Type B pancreatic cell (in vitro differentiated cells): ENCODE measurements at regions not wholly inside any gene's neighbourhood (a gene's known extent, or its start where the extent isn't known, plus 50 kb on each side); places are given as distances from the start of the nearest gene placed in this dataset.

Source experiments
- DNase-seq: peaks from one replicate; pipeline ENCODE4 v3.0.0; 2021; ENCODE audit warnings: mixed read lengths; ENCODE audit not compliant: unreplicated experiment; ENCODE audit errors: extremely low spot score
- H3K27ac Mint-ChIP-seq: 2 replicates; pipeline ENCODE4 v1.8.0; 2021; ENCODE audit warnings: mild to moderate bottlenecking, mixed read lengths
- H3K27me3 Mint-ChIP-seq: 2 replicates; pipeline ENCODE4 v1.8.0; 2021; ENCODE audit warnings: mixed read lengths
- H3K36me3 Mint-ChIP-seq: 2 replicates; pipeline ENCODE4 v1.8.0; 2021; ENCODE audit warnings: mixed read lengths
- H3K4me1 Mint-ChIP-seq: one replicate; pipeline ENCODE4 v1.8.0; 2021; ENCODE audit warnings: mixed read lengths; ENCODE audit not compliant: unreplicated experiment
- H3K4me3 Mint-ChIP-seq: 2 replicates; pipeline ENCODE4 v1.8.0; 2021; ENCODE audit warnings: mild to moderate bottlenecking, mixed read lengths
- H3K9me3 Mint-ChIP-seq: 2 replicates; pipeline ENCODE4 v1.8.0; 2021; ENCODE audit warnings: mixed read lengths
- CTCF ChIP-seq: fragments of 200-600 bp; sonication (generic); conservative IDR thresholded peaks from 2 replicates; pipeline ENCODE4 v1.5.0; 2021; ENCODE audit warnings: antibody characterized with exemption, mild to moderate bottlenecking

- H3K27ac Mint-ChIP-seq: no peak overlapping the region
- TF ChIP-seq CTCF: no peak
- H3K9me3 Mint-ChIP-seq: no peaks in the 10 kb centered on the region
- H3K4me3 Mint-ChIP-seq: no peak overlapping the region
- no peaks in the 10 kb centered on the region for H3K36me3 Mint-ChIP-seq
- no peak for DNase-seq
- H3K4me1 Mint-ChIP-seq: no peaks in the 10 kb centered on the region
- no peaks in the 10 kb centered on the region for H3K27me3 Mint-ChIP-seq
Measured at GRCh38 chr21:27369234-27369633, 402.3 kb upstream of the ADAMTS5 start.

GRCh38 chr21:27366646-27367235 is 399.9 kb upstream of the ADAMTS5 start:
- no peak for TF ChIP-seq CTCF
- no peaks in the 10 kb centered on the region for H3K27me3 Mint-ChIP-seq
- no peak for DNase-seq
- H3K27ac Mint-ChIP-seq: no peak overlapping the region
- no peak overlapping the region for H3K4me3 Mint-ChIP-seq
- H3K36me3 Mint-ChIP-seq: no peaks in the 10 kb centered on the region
- no peaks in the 10 kb centered on the region for H3K9me3 Mint-ChIP-seq
- no peaks in the 10 kb centered on the region for H3K4me1 Mint-ChIP-seq

- TF ChIP-seq CTCF: no peak
- Mint-ChIP-seq H3K27ac (no peak overlapping the region), H3K27me3 (no peaks in the 10 kb centered on the region)
Measured at GRCh38 chr21:27366036-27366435, 399.1 kb upstream of the ADAMTS5 start.

DNA sequence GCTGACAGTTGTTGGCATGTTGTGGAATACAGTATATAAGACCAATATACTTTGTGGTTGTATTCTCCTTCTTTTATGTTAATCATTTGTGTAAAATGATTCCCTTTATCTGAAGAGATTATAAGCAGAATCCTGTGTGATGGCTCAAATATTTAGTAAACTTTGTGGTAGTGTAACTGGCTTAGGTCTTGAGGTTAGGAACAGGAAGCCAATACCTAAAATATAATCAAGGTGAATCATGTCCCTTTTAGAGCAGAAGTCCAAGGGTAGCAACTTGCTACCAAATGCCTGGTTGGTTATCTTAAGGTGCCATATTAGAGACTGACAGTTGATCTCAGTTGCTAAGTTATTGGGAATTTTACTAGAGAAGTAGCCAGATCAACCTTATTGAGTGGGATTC is 398.5 kb upstream of the ADAMTS5 start:
- no peaks in the 10 kb centered on the region for H3K36me3 Mint-ChIP-seq
- H3K4me3 Mint-ChIP-seq: no peak overlapping the region
- no peaks in the 10 kb centered on the region for H3K4me1 Mint-ChIP-seq
- no peaks in the 10 kb centered on the region for H3K27me3 Mint-ChIP-seq
- DNase-seq: no peak
- no peaks in the 10 kb centered on the region for H3K9me3 Mint-ChIP-seq
- no peak for TF ChIP-seq CTCF
- no peak overlapping the region for H3K27ac Mint-ChIP-seq

More at GRCh38 chr21:27366036-27366435, 399.1 kb upstream of the ADAMTS5 start:
- H3K4me3 Mint-ChIP-seq: no peak overlapping the region
- no peaks in the 10 kb centered on the region for H3K4me1 Mint-ChIP-seq
- no peaks in the 10 kb centered on the region for H3K9me3 Mint-ChIP-seq
- no peaks in the 10 kb centered on the region for H3K36me3 Mint-ChIP-seq
- DNase-seq: no peak

DNA sequence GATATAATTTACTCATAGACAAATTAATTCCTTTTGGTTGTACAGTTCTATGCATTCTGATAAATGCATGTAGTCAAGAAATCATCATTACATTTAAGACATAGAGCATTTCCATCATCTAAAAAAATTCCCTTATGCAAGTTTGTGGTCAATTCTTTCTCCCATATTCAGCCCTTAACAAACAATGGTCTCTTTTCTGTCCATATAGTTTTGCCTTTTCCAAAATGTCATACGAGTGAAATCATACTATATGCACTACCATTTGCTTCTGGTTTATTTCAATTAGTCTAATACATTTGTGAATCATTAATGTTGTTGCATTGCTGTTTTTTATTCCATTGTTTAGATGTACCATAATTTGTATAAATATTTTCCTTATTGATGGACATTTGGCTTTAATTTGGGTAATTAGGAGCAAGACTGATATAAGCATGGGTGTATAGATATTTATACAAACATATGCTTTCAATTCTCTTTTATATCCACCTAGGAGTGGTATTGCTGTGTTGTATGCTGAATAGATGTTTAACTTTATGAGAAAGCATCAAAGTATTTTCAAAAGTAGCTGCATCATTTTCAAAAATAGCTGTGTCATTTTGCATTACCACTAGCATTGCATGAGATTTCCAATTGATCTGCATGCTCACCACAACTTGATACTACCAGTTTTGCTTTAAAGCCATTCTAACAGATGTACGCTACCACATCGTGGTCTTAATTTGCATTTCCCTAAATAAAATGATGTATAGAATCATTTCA is 397.0 kb upstream of the ADAMTS5 start:
- no peak for DNase-seq
- no peak overlapping the region for H3K4me3 Mint-ChIP-seq
- no peaks in the 10 kb centered on the region for H3K27me3 Mint-ChIP-seq
- TF ChIP-seq CTCF: no peak
- H3K27ac Mint-ChIP-seq: no peak overlapping the region
- no peaks in the 10 kb centered on the region for H3K9me3 Mint-ChIP-seq
- H3K36me3 Mint-ChIP-seq: no peaks in the 10 kb centered on the region
- no peaks in the 10 kb centered on the region for H3K4me1 Mint-ChIP-seq
